ENCODE measurements at regions not wholly inside any gene's neighbourhood (a gene's known extent, or its start where the extent isn't known, plus 50 kb on each side); places are given as distances from the start of the nearest gene placed in this dataset.

DNA sequence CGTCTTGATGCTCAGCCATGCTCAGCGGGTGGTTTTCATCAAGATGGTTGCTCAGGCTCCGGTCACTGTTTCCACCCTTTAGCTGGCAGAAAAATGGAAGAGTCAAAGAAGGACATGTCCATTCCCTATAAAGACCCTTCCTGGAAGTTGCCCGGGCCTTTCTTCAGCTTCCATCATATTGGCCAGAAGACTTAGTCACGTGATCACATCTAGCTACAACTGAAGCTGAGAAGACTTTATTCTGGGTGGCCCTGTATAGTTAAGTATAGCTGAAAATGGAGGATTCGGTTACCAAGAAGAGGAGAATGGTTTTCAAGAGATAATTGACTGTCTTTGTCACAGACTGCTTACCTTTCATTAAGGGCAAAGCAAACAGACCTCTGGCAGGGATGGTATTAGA lies 296.7 kb upstream of the CASK start:
- TF ChIP-seq ZNF274 (IDR thresholded peaks at IDR 0.05; ENCODE audit: low read depth, low read length) (no peak), YY1 (IDR thresholded peaks at IDR 0.05; ENCODE audit: insufficient read depth, insufficient read length) (no peak), SUZ12 (IDR thresholded peaks at IDR 0.05; ENCODE audit: extremely low read depth, insufficient read depth, insufficient read length) (no peak)

Measured in NT2/D1 (cell line).